Natural killer cell (primary cell): ENCODE measurements at regions not wholly inside any gene's neighbourhood (a gene's known extent, or its start where the extent isn't known, plus 50 kb on each side); places are given as distances from the start of the nearest gene placed in this dataset.

Experiments used
- ATAC-seq, 3 donors: fragments of 150-1000 bp in 2 of 3; fragments of 200-7000 bp in 1 of 3; cut with Tn5 transposase; 1 replicate in 1 of 3; 2 replicates in 2 of 3; pipeline ENCODE4 v1.10.0; 2021; ENCODE audit warnings: mild to moderate bottlenecking in 2 of 3, moderate library complexity in 2 of 3
- DNase-seq, 2 donors: peaks; one replicate each; pipeline versions ENCODE4 v3.0.0 to v3.0.0-alpha.2; 2013 to 2021; ENCODE audit warnings: mixed read lengths in 1 of 2
- H3K27ac ChIP-seq: one replicate; pipeline ENCODE4 v1.5.1; 2013; ENCODE audit warnings: mild to moderate bottlenecking, low read length
- H3K27me3 ChIP-seq: one replicate; pipeline ENCODE4 v1.6.1; 2013; ENCODE audit warnings: low read length; ENCODE audit not compliant: control insufficient read depth, insufficient read depth
- H3K36me3 ChIP-seq: one replicate; pipeline ENCODE4 v1.6.1; 2013; ENCODE audit warnings: low read length; ENCODE audit not compliant: control insufficient read depth, insufficient read depth
- H3K4me1 ChIP-seq: one replicate; pipeline ENCODE4 v1.6.1; 2013; ENCODE audit warnings: low read length; ENCODE audit not compliant: control insufficient read depth, insufficient read depth
- H3K4me3 ChIP-seq: one replicate; pipeline ENCODE4 v1.5.1; 2013; ENCODE audit warnings: low read length
- H3K9me3 ChIP-seq: one replicate; pipeline ENCODE4 v1.6.1; 2013; ENCODE audit warnings: low read length; ENCODE audit not compliant: control insufficient read depth, insufficient read depth
- H3K27ac Mint-ChIP-seq, 2 donors: one replicate each; pipeline ENCODE4 v1.8.0; 2022; ENCODE audit warnings: mild to moderate bottlenecking in 2 of 2, mixed read lengths in 2 of 2, moderate library complexity in 1 of 2
- H3K27me3 Mint-ChIP-seq, 2 donors: one replicate each; pipeline ENCODE4 v1.8.0; 2022; ENCODE audit warnings: low read depth in 2 of 2, mixed read lengths in 2 of 2
- H3K36me3 Mint-ChIP-seq: one replicate; pipeline ENCODE4 v1.8.0; 2022; ENCODE audit warnings: mixed read lengths
- H3K4me1 Mint-ChIP-seq, 2 donors: one replicate each; pipeline ENCODE4 v1.8.0; 2022; ENCODE audit warnings: mixed read lengths in 2 of 2
- H3K4me3 Mint-ChIP-seq: one replicate; pipeline ENCODE4 v1.8.0; 2022; ENCODE audit warnings: mild to moderate bottlenecking, moderate library complexity, mixed read lengths
- H3K9me3 Mint-ChIP-seq, 2 donors: one replicate each; pipeline ENCODE4 v1.8.0; 2022; ENCODE audit warnings: mixed read lengths in 2 of 2
- WGBS: methylation state at CpG from one replicate; pipeline ENCODE4 v1.1.7; 2013; ENCODE audit warnings: missing lambda C conversion rate; ENCODE audit not compliant: insufficient coverage; 5-methylcytosine and 5-hydroxymethylcytosine counted together
- intact Hi-C: fragments of 100-400 bp; cut with micrococcal nuclease; formaldehyde crosslinking; loops from one replicate; pipeline ENCODE4 v1.14.2; 2022
- TF ChIP-seq, protein P1 (sequence below): fragments of 200-600 bp; IDR thresholded peaks from one replicate; pipeline ENCODE4 v1.8.0; 2022; ENCODE audit warnings: antibody characterized with exemption

DNA sequence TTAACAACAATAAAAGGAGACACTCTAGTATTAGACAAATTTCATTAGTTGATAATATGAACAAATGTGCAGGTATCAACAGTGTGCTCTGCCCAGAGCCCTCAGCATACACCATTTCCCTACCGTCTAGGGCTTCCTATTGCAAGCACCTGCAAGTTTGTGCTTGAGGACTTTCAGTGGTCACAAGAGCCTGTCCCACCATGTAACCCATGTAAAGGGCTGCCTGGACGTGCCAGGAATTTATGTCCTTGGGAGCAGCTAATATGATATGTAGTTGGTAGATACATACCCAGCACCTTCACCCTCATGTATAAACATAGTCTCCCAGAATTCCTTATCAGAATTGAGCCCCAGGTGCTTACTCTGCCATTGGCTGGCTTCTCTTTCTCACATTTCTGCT, 128.0 kb downstream of the UFM1 start:
- H3K9me3 Mint-ChIP-seq = peaks cover 3 to 4% of the 10 kb centered on the region in 2 donors
- no peaks in the 10 kb centered on the region for H3K4me1 Mint-ChIP-seq
- WGBS = 76% methylated on average over 2 of the region's 2 CpGs

DNA sequence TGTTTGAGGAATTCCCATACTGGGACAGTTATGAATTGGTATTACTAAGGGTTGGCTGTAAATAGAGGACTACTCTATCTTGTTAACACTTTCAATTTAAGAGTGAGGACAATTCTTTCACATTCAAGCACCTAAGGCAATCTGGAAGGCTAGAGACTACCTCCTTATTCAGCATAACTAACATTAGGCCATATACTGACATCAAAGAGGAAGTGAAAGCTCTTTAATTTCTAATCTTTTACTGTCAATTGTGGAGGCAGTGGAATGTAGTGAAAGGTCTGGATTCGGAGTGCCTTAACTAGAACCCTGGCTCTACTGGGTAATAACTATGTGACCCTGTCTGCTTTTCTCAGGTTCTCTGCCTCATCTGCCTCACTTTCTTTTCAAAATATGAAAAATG, 134.0 kb downstream of the UFM1 start:
- no peak overlapping the region for H3K4me3 Mint-ChIP-seq
- no peak for ATAC-seq
- Histone ChIP-seq H3K9me3 (peaks cover 3% of the 10 kb centered on the region), H3K4me3 (no peak overlapping the region), H3K36me3 (no peaks in the 10 kb centered on the region), H3K4me1 (no peaks in the 10 kb centered on the region), H3K27me3 (no peaks in the 10 kb centered on the region), H3K27ac (no peak overlapping the region)
- TF ChIP-seq, protein P1, sequence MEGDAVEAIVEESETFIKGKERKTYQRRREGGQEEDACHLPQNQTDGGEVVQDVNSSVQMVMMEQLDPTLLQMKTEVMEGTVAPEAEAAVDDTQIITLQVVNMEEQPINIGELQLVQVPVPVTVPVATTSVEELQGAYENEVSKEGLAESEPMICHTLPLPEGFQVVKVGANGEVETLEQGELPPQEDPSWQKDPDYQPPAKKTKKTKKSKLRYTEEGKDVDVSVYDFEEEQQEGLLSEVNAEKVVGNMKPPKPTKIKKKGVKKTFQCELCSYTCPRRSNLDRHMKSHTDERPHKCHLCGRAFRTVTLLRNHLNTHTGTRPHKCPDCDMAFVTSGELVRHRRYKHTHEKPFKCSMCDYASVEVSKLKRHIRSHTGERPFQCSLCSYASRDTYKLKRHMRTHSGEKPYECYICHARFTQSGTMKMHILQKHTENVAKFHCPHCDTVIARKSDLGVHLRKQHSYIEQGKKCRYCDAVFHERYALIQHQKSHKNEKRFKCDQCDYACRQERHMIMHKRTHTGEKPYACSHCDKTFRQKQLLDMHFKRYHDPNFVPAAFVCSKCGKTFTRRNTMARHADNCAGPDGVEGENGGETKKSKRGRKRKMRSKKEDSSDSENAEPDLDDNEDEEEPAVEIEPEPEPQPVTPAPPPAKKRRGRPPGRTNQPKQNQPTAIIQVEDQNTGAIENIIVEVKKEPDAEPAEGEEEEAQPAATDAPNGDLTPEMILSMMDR = no peak
- no peaks in the 10 kb centered on the region for H3K4me1 Mint-ChIP-seq
- no peak for DNase-seq
- peaks cover 2 to 3% of the 10 kb centered on the region in 2 donors for H3K9me3 Mint-ChIP-seq
- H3K36me3 Mint-ChIP-seq = no peaks in the 10 kb centered on the region
- 86% methylated on average over 1 of the region's 1 CpG for WGBS
- no peak overlapping the region for H3K27ac Mint-ChIP-seq
- H3K27me3 Mint-ChIP-seq = no peaks in the 10 kb centered on the region
- intact Hi-C loops = no loop called here

More for the DNA sequence above, 128.0 kb downstream of the UFM1 start:
- intact Hi-C loops = no loop called here
- no peaks in the 10 kb centered on the region for H3K27me3 Mint-ChIP-seq
- no peaks in the 10 kb centered on the region for H3K36me3 Mint-ChIP-seq
- Histone ChIP-seq H3K27me3 (no peaks in the 10 kb centered on the region), H3K9me3 (no peaks in the 10 kb centered on the region), H3K27ac (no peak overlapping the region), H3K36me3 (no peaks in the 10 kb centered on the region), H3K4me1 (no peaks in the 10 kb centered on the region), H3K4me3 (no peak overlapping the region)
- TF ChIP-seq, protein P1 = no peak
- ATAC-seq = no peak
- DNase-seq = no peak
- H3K27ac Mint-ChIP-seq = no peak overlapping the region
- no peak overlapping the region for H3K4me3 Mint-ChIP-seq

DNA sequence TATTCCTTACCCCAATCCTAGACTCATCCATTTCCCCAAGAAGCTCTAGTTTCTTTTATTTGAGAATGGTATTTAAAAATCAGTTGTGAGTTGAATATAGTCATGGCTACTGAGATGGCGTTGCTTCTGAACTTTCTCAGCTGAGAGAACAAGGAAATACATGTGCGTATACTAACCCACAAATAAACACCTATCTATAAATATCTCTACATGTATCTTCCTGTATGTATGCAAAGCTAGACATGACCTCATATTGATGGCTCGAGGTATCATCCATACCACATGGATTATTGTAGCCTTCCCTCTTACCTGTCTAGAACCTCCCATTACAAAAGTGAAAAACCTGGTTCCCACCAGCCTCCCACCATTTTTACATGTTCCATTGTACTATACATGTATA, 141.0 kb downstream of the UFM1 start:
- no peaks in the 10 kb centered on the region for H3K4me1 Mint-ChIP-seq
- H3K27me3 Mint-ChIP-seq = no peaks in the 10 kb centered on the region
- peaks cover 8% of the 10 kb centered on the region for H3K9me3 ChIP-seq
- TF ChIP-seq, protein P1 = no peak
- DNase-seq = no peak
- H3K27me3 ChIP-seq = no peaks in the 10 kb centered on the region
- no peak overlapping the region for H3K27ac Mint-ChIP-seq
- no peak overlapping the region for H3K27ac ChIP-seq
- WGBS = 100% methylated on average over 2 of the region's 3 CpGs
- H3K36me3 ChIP-seq = no peaks in the 10 kb centered on the region
- no peak overlapping the region for H3K4me3 ChIP-seq
- no peaks in the 10 kb centered on the region for H3K4me1 ChIP-seq
- no peaks in the 10 kb centered on the region for H3K36me3 Mint-ChIP-seq
- H3K4me3 Mint-ChIP-seq = no peak overlapping the region
- intact Hi-C loops = no loop called here
- H3K9me3 Mint-ChIP-seq = peaks cover 5 to 9% of the 10 kb centered on the region in 2 donors
- ATAC-seq = no peak

DNA sequence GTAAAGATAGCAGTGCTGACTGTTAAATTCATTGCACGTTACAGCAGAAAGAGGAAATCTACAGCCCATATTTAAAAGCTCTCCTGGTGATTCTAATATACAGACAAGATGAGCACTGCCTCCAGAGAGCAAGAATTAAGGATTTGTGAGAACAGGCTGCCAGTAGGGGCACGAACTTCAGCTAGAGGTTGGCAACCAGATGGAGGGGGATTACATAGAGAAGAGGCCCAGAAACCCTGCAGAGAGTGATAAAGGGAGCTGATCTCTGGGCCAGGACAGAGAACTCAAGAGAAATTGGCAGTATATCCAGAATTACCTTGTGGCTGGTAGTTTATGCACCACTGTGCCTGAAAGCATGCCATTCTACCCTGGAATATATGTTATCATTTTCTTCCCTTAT, 144.8 kb downstream of the UFM1 start:
- H3K9me3 ChIP-seq = peaks cover 5% of the 10 kb centered on the region
- Mint-ChIP-seq H3K4me1 (no peaks in the 10 kb centered on the region), H3K27ac (no peak overlapping the region), H3K27me3 (no peaks in the 10 kb centered on the region), H3K4me3 (no peak overlapping the region), H3K36me3 (no peaks in the 10 kb centered on the region), H3K9me3 (peaks cover 5 to 16% of the 10 kb centered on the region in 2 donors)
- 42% methylated on average over 2 of the region's 2 CpGs for WGBS
- intact Hi-C loops = no loop called here
- H3K4me1 ChIP-seq = no peaks in the 10 kb centered on the region
- H3K4me3 ChIP-seq = no peak overlapping the region
- no peak for ATAC-seq
- H3K27ac ChIP-seq = no peak overlapping the region
- TF ChIP-seq, protein P1 = no peak
- no peaks in the 10 kb centered on the region for H3K27me3 ChIP-seq
- H3K36me3 ChIP-seq = no peaks in the 10 kb centered on the region
- DNase-seq = no peak
